ENCODE measurements at regions not wholly inside any gene's neighbourhood (a gene's known extent, or its start where the extent isn't known, plus 50 kb on each side); places are given as distances from the start of the nearest gene placed in this dataset.

GRCh38 chr6:25217829-25218228, 61.3 kb upstream of the CARMIL1 start:
- no peak overlapping the region for H3K9ac ChIP-seq (ENCODE audit: insufficient read depth in 1 of 2, low read length in 2 of 2)
- no peak for ATAC-seq (ENCODE audit: insufficient read depth, low FRiP score)
- no peaks in the 10 kb centered on the region for H3K36me3 ChIP-seq (ENCODE audit: control insufficient read depth in 4 of 4, insufficient read depth in 4 of 4, low read length in 4 of 4)
- no peak for DNase-seq
- no peaks in the 10 kb centered on the region for H3K27me3 ChIP-seq (ENCODE audit: control insufficient read depth in 3 of 3, insufficient read depth in 3 of 3, low read length in 2 of 3)
- H3K4me1 ChIP-seq (ENCODE audit: control insufficient read depth in 5 of 5, insufficient read depth in 5 of 5, low read length in 5 of 5): peaks cover 0 to 3% (median 0%) of the 10 kb centered on the region in 5 donors
- no peak overlapping the region for H3K27ac ChIP-seq (ENCODE audit: low read depth in 1 of 2, low read length in 1 of 2)
- H3K4me3 ChIP-seq: no peak overlapping the region
- WGBS, 2 donors: 92 to 97% methylated on average over 3 of the region's 3 CpGs
- H3K9me3 ChIP-seq (ENCODE audit: control insufficient read depth in 4 of 4, insufficient read depth in 3 of 4, low read length in 3 of 4): no peaks in the 10 kb centered on the region
- TF ChIP-seq CTCF (IDR thresholded peaks at IDR 0.05; ENCODE audit: control extremely low read depth, extremely low read depth): no peak

DNA sequence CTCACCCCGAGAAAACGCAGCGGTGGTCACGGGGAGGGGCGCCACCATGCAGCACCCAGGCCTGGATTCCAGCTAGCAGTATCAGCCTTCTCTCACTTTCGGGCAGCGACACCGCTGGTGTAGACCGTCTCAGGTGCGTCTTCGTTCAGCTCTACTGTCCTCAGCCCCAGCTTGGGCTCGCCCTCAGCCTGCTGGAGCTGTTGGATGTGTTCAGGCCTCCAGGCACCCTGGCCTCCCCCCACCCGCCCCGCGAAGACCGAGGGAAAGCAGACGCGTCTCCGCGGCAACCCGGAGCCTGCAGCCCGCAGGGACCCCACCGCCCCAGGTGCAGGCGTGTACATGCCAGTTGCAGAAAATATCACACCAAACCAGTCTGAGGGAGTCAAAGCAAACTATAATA, 60.8 kb upstream of the CARMIL1 start:
- Histone ChIP-seq H3K9me3 (ENCODE audit: control insufficient read depth in 4 of 4, insufficient read depth in 3 of 4, low read length in 3 of 4) (no peaks in the 10 kb centered on the region), H3K4me3 (no peak overlapping the region), H3K9ac (ENCODE audit: insufficient read depth in 1 of 2, low read length in 2 of 2) (no peak overlapping the region), H3K4me1 (ENCODE audit: control insufficient read depth in 5 of 5, insufficient read depth in 5 of 5, low read length in 5 of 5) (peaks cover 0 to 3% (median 0%) of the 10 kb centered on the region in 5 donors), H3K27ac (ENCODE audit: low read depth in 1 of 2, low read length in 1 of 2) (no peak overlapping the region), H3K27me3 (ENCODE audit: control insufficient read depth in 3 of 3, insufficient read depth in 3 of 3, low read length in 2 of 3) (no peaks in the 10 kb centered on the region), H3K36me3 (ENCODE audit: control insufficient read depth in 4 of 4, insufficient read depth in 4 of 4, low read length in 4 of 4) (no peaks in the 10 kb centered on the region)
- 83 to 92% methylated on average over 24 of the region's 24 CpGs for WGBS, 2 donors
- no peak for ATAC-seq (ENCODE audit: insufficient read depth, low FRiP score)
- TF ChIP-seq CTCF (IDR thresholded peaks at IDR 0.05; ENCODE audit: control extremely low read depth, extremely low read depth): no peak
- peak in 2 of 3 donors; percentile 9 to 29 for DNase-seq

GRCh38 chr6:25219216-25219916, 59.8 kb upstream of the CARMIL1 start:
- Histone ChIP-seq H3K27ac (ENCODE audit: low read depth in 1 of 2, low read length in 1 of 2) (no peak overlapping the region), H3K27me3 (ENCODE audit: control insufficient read depth in 3 of 3, insufficient read depth in 3 of 3, low read length in 2 of 3) (no peaks in the 10 kb centered on the region), H3K4me1 (ENCODE audit: control insufficient read depth in 5 of 5, insufficient read depth in 5 of 5, low read length in 5 of 5) (peaks cover 0 to 3% (median 2%) of the 10 kb centered on the region in 5 donors), H3K9ac (ENCODE audit: insufficient read depth in 1 of 2, low read length in 2 of 2) (no peak overlapping the region), H3K9me3 (ENCODE audit: control insufficient read depth in 4 of 4, insufficient read depth in 3 of 4, low read length in 3 of 4) (no peaks in the 10 kb centered on the region), H3K36me3 (ENCODE audit: control insufficient read depth in 4 of 4, insufficient read depth in 4 of 4, low read length in 4 of 4) (no peaks in the 10 kb centered on the region), H3K4me3 (no peak overlapping the region)
- DNase-seq (no peak), ATAC-seq (ENCODE audit: insufficient read depth, low FRiP score) (no peak)
- TF ChIP-seq CTCF (IDR thresholded peaks at IDR 0.05; ENCODE audit: control extremely low read depth, extremely low read depth): no peak
- 3 to 41% methylated on average over 1 of the region's 1 CpG for WGBS, 2 donors

DNA sequence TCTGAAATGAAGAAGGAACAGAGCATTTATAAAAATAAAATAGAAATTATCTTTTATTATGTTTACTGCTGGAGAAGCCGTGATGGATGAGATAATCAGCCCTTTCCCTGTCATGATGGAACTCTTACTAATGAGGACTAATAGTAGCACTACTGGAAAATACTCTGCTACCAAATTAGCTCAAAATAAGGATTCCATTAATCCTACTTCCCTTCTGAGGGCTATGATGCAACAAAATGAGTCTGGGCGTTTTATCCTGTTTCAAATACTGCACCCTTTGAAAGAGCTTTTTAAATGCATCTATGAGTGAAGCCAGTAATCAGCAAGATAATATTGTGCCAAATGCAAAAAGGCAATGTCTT, 59.3 kb upstream of the CARMIL1 start:
- WGBS, 2 donors: 63 to 67% methylated on average over 2 of the region's 2 CpGs
- Histone ChIP-seq H3K4me1 (ENCODE audit: control insufficient read depth in 5 of 5, insufficient read depth in 5 of 5, low read length in 5 of 5) (peaks cover 0 to 3% (median 2%) of the 10 kb centered on the region in 5 donors), H3K9me3 (ENCODE audit: control insufficient read depth in 4 of 4, insufficient read depth in 3 of 4, low read length in 3 of 4) (no peaks in the 10 kb centered on the region), H3K27me3 (ENCODE audit: control insufficient read depth in 3 of 3, insufficient read depth in 3 of 3, low read length in 2 of 3) (no peaks in the 10 kb centered on the region), H3K9ac (ENCODE audit: insufficient read depth in 1 of 2, low read length in 2 of 2) (no peak overlapping the region), H3K27ac (ENCODE audit: low read depth in 1 of 2, low read length in 1 of 2) (no peak overlapping the region), H3K36me3 (ENCODE audit: control insufficient read depth in 4 of 4, insufficient read depth in 4 of 4, low read length in 4 of 4) (no peaks in the 10 kb centered on the region), H3K4me3 (no peak overlapping the region)
- TF ChIP-seq CTCF (IDR thresholded peaks at IDR 0.05; ENCODE audit: control extremely low read depth, extremely low read depth): no peak
- ATAC-seq (ENCODE audit: insufficient read depth, low FRiP score): no peak
- DNase-seq: no peak

Data from lung (tissue), 11 donors.